IPS DF 6.9 (cell line): ENCODE measurements at regions not wholly inside any gene's neighbourhood (a gene's known extent, or its start where the extent isn't known, plus 50 kb on each side); places are given as distances from the start of the nearest gene placed in this dataset.

Source experiments
- DNase-seq: peaks from one replicate; pipeline ENCODE4 v3.0.0-alpha.2; 2013; ENCODE audit warnings: low read depth, low spot score
- H3K27ac ChIP-seq: one replicate; pipeline ENCODE4 v1.5.1; 2013; ENCODE audit warnings: low read length, control low read depth
- H3K27me3 ChIP-seq: 2 replicates; pipeline ENCODE4 v1.6.1; 2013; ENCODE audit warnings: mild to moderate bottlenecking, low read length; ENCODE audit not compliant: control insufficient read depth, insufficient read depth
- H3K36me3 ChIP-seq: 2 replicates; pipeline ENCODE4 v1.6.1; 2013; ENCODE audit warnings: low read length; ENCODE audit not compliant: control insufficient read depth, insufficient read depth
- H3K4me1 ChIP-seq: 2 replicates; pipeline ENCODE4 v1.6.1; 2013; ENCODE audit warnings: low read length; ENCODE audit not compliant: control insufficient read depth, insufficient read depth
- H3K4me3 ChIP-seq: 2 replicates; pipeline ENCODE4 v1.5.1; 2013; ENCODE audit warnings: mild to moderate bottlenecking, low read length
- H3K9me3 ChIP-seq: 2 replicates; pipeline ENCODE4 v1.6.1; 2013; ENCODE audit warnings: low read length, inconsistent platforms; ENCODE audit not compliant: control insufficient read depth, insufficient read depth
- WGBS: extraction: QIAGEN DNeasy Blood & Tissue Kit; methylation state at CpG from one replicate; pipeline ENCODE4 v1.1.7; 2013; ENCODE audit warnings: mixed read lengths, missing lambda C conversion rate; ENCODE audit not compliant: insufficient read length, insufficient coverage; 5-methylcytosine and 5-hydroxymethylcytosine counted together

GRCh38 chr3:125645616-125646015 is 50.3 kb upstream of the OSBPL11 start:
- no peaks in the 10 kb centered on the region for H3K36me3 ChIP-seq
- no peak overlapping the region for H3K27ac ChIP-seq
- no peaks in the 10 kb centered on the region for H3K9me3 ChIP-seq
- no peak overlapping the region for H3K4me3 ChIP-seq
- H3K27me3 ChIP-seq, result no peaks in the 10 kb centered on the region
- no peaks in the 10 kb centered on the region for H3K4me1 ChIP-seq
- no CpG with 5 or more reads among the region's 2 CpGs for WGBS
- DNase-seq, result no peak

GRCh38 chr3:125646581-125646980 is 51.3 kb upstream of the OSBPL11 start:
- WGBS, result no CpG with 5 or more reads among the region's 1 CpG
- H3K36me3 ChIP-seq, result no peaks in the 10 kb centered on the region
- H3K27ac ChIP-seq, result no peak overlapping the region
- no peaks in the 10 kb centered on the region for H3K27me3 ChIP-seq
- H3K4me3 ChIP-seq, result no peak overlapping the region
- no peaks in the 10 kb centered on the region for H3K9me3 ChIP-seq
- DNase-seq, result no peak
- no peaks in the 10 kb centered on the region for H3K4me1 ChIP-seq

- DNase-seq, result no peak
- Histone ChIP-seq H3K9me3 (no peaks in the 10 kb centered on the region), H3K4me3 (no peak overlapping the region), H3K36me3 (no peaks in the 10 kb centered on the region), H3K27ac (no peak overlapping the region), H3K4me1 (no peaks in the 10 kb centered on the region), H3K27me3 (no peaks in the 10 kb centered on the region)
- WGBS, result no CpG with 5 or more reads among the region's 8 CpGs
Observed at GRCh38 chr3:125647318-125648014, 52.2 kb upstream of the OSBPL11 start.

GRCh38 chr3:125651244-125651643 is 55.9 kb upstream of the OSBPL11 start:
- Histone ChIP-seq H3K9me3 (no peaks in the 10 kb centered on the region), H3K36me3 (no peaks in the 10 kb centered on the region), H3K27me3 (no peaks in the 10 kb centered on the region), H3K4me1 (no peaks in the 10 kb centered on the region), H3K4me3 (no peak overlapping the region), H3K27ac (no peak overlapping the region)
- no CpG with 5 or more reads among the region's 5 CpGs for WGBS
- no peak for DNase-seq

- Histone ChIP-seq H3K27me3 (no peaks in the 10 kb centered on the region), H3K27ac (no peak overlapping the region), H3K4me1 (no peaks in the 10 kb centered on the region), H3K9me3 (no peaks in the 10 kb centered on the region), H3K4me3 (no peak overlapping the region), H3K36me3 (no peaks in the 10 kb centered on the region)
- WGBS, result no CpG with 5 or more reads among the region's 4 CpGs
- DNase-seq, result no peak
Observed at GRCh38 chr3:125652349-125652748, 57.1 kb upstream of the OSBPL11 start.

- no peak overlapping the region for H3K27ac ChIP-seq
- no CpG with 5 or more reads among the region's 1 CpG for WGBS
- H3K4me3 ChIP-seq, result no peak overlapping the region
- no peaks in the 10 kb centered on the region for H3K4me1 ChIP-seq
- H3K36me3 ChIP-seq, result no peaks in the 10 kb centered on the region
- H3K9me3 ChIP-seq, result no peaks in the 10 kb centered on the region
- no peak for DNase-seq
- no peaks in the 10 kb centered on the region for H3K27me3 ChIP-seq
Observed at GRCh38 chr3:125654526-125654925, 59.2 kb upstream of the OSBPL11 start.

GRCh38 chr3:125662675-125663074 is 67.4 kb upstream of the OSBPL11 start:
- WGBS, result no CpG with 5 or more reads among the region's 2 CpGs
- Histone ChIP-seq H3K27ac (no peak overlapping the region), H3K9me3 (no peaks in the 10 kb centered on the region), H3K36me3 (no peaks in the 10 kb centered on the region), H3K4me3 (no peak overlapping the region), H3K4me1 (no peaks in the 10 kb centered on the region), H3K27me3 (no peaks in the 10 kb centered on the region)
- DNase-seq, result no peak

GRCh38 chr3:125670352-125670751 is 75.1 kb upstream of the OSBPL11 start:
- Histone ChIP-seq H3K4me1 (no peaks in the 10 kb centered on the region), H3K9me3 (no peaks in the 10 kb centered on the region), H3K27me3 (no peaks in the 10 kb centered on the region), H3K4me3 (no peak overlapping the region), H3K27ac (no peak overlapping the region), H3K36me3 (no peaks in the 10 kb centered on the region)
- WGBS, result no CpG with 5 or more reads among the region's 1 CpG
- no peak for DNase-seq

- WGBS, result no CpG with 5 or more reads among the region's 4 CpGs
- DNase-seq, result no peak
- Histone ChIP-seq H3K9me3 (no peaks in the 10 kb centered on the region), H3K36me3 (no peaks in the 10 kb centered on the region), H3K27me3 (no peaks in the 10 kb centered on the region), H3K4me1 (no peaks in the 10 kb centered on the region), H3K4me3 (no peak overlapping the region), H3K27ac (no peak overlapping the region)
Observed at GRCh38 chr3:125670945-125671344, 75.6 kb upstream of the OSBPL11 start.

- no peak for DNase-seq
- Histone ChIP-seq H3K27ac (no peak overlapping the region), H3K36me3 (no peaks in the 10 kb centered on the region), H3K4me1 (no peaks in the 10 kb centered on the region), H3K4me3 (no peak overlapping the region), H3K9me3 (no peaks in the 10 kb centered on the region), H3K27me3 (no peaks in the 10 kb centered on the region)
- WGBS, result no CpG with 5 or more reads among the region's 39 CpGs
Observed at GRCh38 chr3:125671461-125672243, 76.4 kb upstream of the OSBPL11 start.

GRCh38 chr3:125675791-125676190 is 80.5 kb upstream of the OSBPL11 start:
- WGBS, result no CpG with 5 or more reads among the region's 4 CpGs
- Histone ChIP-seq H3K27ac (no peak overlapping the region), H3K4me3 (no peak overlapping the region), H3K36me3 (no peaks in the 10 kb centered on the region), H3K4me1 (no peaks in the 10 kb centered on the region), H3K27me3 (no peaks in the 10 kb centered on the region), H3K9me3 (no peaks in the 10 kb centered on the region)
- no peak for DNase-seq
